Kidney capillary endothelial cell (primary cell): ENCODE measurements at regions not wholly inside any gene's neighbourhood (a gene's known extent, or its start where the extent isn't known, plus 50 kb on each side); places are given as distances from the start of the nearest gene placed in this dataset.

ENCODE experiments used
- DNase-seq: peaks from one replicate; pipeline ENCODE4 v3.0.0-alpha.2; 2018; ENCODE audit warnings: low spot score

DNA sequence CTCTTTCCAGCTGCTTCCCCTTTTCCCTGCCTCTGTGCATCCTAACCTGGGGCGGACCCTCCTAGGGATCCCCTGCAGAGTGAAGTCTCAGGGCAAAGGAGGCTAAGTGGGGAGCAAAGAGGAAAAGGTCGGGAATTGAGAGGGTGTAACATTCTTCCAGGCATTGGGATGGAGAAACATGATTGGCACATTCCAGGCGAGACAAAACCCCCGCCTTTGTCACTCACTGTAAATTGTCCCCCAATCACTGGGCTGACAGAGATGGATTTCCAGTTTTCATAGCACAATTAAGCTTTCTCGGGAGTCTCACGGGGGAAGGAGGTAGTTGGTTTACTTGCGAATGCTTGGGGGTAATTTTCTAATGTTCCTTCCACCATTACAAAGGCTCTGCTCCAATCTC lies 74.9 kb downstream of the MIAT start:
- DNase-seq = no peak

- DNase-seq = peak; percentile 48
Observed at GRCh38 chr22:26734339-26735018, 77.1 kb downstream of the MIAT start.

DNA sequence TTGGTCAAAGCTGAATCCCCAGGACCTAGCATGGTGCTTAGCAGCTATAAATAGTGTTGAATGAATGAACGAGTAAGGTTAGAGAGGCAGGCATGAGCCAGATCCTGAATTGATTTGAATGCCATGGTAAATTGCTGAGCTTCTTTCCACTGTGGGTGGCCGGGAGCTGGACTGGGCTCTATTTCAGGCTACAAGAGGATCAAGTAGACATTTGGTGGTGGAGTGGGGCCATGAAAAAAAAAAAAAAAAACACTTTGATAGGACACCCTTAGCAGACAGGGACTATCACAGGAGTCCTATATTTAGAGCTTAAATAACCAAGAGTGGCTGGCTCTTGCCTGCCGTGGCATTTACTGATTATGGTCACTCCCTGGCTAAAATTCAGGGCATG lies 77.6 kb downstream of the MIAT start:
- DNase-seq = no peak

DNA sequence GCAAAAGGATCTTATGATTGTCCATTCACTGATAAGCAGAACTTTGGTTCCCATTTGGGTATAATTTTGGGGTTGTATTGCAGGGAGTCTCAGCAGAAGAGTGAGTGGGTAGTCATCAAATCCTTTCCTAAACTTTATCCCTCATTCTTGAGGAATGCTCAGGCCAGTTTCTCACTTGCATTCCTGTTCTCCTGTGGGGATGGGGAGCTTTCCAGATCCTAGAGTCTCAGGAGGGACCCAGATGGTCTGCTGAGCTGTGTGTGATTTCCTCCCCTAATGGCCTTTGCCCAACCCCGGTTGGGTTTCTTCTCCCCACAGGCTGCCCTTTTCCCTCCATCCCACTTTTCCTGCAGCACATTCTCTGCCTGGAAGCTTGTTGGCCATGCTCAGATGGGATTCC lies 79.9 kb downstream of the MIAT start:
- DNase-seq = no peak

DNA sequence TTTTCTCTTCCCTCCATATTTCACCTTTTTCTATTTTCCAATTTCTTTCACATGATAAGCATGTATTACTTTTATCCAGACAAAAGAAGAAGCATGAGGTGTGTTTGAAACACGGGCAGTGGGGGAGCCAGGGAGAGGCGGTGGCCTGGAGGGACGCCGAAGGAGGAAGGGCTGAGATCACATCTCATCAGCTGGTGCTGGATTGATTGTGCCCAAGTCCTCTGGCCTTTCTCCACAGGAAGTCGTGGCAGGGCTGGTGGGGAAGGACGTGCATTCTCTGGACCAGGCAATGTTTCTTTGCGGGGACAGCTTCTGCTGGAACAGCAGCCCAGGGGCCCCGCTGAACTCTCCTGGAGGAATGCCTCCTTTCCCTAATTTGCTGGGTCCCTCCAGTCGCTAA lies 82.9 kb downstream of the MIAT start:
- peak; percentile 51 for DNase-seq

DNA sequence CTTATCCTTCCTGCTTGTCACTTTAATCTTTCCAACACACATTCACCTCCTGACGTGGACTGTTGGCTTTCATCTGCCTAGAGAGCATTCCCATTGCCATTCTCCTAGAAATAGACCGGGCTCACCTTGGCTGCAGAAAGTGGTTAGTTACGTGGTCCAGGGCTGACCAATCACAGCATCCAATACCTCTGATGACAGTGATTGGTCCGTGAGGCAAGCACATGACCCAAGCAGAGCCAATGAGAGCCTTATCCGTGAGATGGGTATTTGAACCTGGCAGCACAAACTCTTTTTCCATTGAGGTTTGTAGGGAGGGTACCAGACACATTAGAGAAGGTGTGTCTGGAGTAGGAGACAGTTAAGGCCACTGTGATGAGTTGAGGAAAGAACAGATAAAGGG lies 85.8 kb downstream of the MIAT start:
- no peak for DNase-seq

GRCh38 chr22:26744892-26745808 lies 87.8 kb downstream of the MIAT start:
- no peak for DNase-seq

- no peak for DNase-seq
Observed at GRCh38 chr22:26746311-26746710, 88.9 kb downstream of the MIAT start.

DNA sequence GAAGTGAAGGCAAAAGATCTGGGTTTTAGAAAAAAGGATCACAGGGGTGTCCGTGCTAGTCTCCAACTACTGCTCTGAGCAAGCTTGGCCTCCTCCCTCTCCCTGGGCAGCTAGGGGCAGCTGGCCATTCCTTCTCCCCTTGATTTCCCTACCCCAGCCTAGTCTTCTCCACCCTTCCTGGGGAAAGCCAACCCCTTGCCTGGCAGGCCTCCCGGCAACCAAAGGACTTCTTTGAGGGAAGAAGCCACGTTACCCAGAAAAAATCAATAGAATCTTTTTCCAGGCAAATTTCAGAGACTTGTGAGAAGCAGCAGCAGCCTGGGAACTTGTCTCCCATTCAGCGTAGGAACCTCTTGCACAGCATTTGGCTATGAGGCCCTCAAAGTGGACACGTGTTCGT lies 91.5 kb downstream of the MIAT start:
- DNase-seq = no peak

DNA sequence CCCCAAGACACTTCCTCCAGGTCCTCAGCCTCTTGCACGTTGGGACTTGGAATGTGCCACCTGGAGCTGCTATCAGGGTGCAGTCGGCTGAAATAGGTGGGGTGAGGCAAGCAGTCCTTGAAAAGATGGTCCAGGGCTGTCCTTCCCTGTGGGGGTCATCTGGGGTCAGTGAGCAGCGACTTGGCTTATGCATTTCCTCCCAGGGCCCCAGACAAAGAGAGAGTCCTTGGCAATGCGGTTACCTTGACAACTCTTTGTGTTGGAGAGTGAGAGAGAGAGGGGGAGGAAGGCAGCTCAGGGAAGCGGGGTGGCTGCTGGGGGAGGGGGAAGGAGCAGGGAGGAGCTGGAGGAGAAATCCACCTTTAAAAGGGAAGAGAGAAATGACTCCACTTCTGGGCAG lies 93.8 kb downstream of the MIAT start:
- DNase-seq = peak; percentile 90

DNA sequence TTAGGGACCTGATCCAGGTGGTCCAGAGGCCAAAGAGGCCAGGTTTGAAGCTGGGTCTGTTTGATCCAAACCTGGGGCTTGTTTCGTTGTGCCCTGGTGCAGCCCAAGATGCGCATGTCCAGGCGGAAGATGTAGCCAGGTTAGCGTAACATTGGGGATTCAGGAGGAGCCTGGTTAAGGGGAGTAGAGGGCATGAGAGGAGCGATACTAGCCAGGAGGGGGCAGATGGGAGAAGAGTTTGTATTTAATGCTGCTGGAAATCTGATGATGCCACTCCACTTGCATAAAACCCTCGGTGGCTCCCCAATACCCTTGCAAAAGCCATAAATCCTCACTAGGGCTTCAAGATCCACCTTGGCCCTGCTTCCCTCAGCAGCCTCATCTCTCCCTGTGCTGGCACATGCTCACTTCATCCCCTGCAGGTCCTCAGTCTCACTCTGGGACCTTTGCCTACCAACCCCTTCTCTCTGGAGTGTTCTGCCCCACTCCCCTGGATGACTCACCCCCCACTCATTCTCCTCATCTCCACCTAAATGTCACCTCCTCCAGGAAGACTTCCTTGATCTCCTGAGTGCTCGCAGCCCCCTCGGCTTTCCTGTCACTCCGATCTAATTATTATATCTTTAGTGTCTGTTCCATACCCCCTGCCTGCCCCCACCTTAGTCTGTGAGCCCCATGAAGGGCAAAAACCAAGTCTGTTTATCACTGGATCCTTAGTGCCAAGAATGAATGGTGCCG lies 95.9 kb downstream of the MIAT start:
- DNase-seq = no peak

- peak; percentile 52 for DNase-seq
Observed at GRCh38 chr22:26756675-26757293, 99.4 kb downstream of the MIAT start.

- no peak for DNase-seq
Observed at GRCh38 chr22:26757496-26757895, 100.1 kb downstream of the MIAT start.

DNA sequence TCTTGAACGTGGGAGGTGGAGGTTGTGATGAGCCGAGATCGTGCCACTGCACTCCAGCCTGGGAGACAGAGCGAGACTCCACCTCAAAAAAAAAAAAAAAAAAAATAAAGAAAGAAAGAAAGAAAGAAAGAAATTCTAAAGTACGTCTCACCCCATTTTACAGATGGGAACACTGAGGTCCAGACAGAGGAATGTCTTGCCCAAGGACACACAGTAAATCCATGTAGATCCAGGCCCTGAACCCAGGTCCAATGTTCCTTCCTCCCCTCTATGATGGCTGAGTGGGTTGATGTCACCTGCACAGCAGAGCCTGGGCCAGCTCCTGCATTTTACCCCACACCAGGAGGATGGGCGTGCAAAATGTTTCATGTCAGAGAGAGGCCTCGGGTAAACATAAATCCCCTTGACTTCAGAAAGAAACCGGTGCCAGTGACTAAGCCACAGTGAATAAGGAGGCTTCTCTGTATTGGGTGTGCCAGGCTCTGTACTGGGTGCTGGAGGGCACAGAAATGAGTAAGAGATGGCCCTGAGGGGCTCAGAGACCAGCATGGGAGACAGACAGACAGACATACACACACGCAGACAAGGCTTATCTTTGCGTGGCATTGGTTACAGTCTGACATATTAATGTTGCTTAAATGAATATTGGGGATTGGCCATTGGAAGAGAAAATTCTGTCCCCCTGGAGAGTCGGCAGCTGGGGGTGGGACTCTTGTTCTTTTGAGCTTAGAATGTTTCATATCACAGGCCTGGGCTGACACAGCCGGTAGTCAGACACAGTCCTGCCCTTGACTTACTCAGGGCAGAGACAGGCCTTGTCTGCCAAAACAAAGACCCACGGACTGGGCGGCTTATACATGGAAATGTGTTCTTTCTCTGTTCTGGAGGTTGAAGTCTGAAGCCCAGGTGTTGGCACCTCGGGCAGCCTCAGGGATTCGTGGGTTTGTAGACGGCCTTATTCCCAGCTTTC lies 105.4 kb downstream of the MIAT start:
- DNase-seq = no peak

GRCh38 chr22:26763633-26764361 lies 106.4 kb downstream of the MIAT start:
- DNase-seq = peak; percentile 19

DNA sequence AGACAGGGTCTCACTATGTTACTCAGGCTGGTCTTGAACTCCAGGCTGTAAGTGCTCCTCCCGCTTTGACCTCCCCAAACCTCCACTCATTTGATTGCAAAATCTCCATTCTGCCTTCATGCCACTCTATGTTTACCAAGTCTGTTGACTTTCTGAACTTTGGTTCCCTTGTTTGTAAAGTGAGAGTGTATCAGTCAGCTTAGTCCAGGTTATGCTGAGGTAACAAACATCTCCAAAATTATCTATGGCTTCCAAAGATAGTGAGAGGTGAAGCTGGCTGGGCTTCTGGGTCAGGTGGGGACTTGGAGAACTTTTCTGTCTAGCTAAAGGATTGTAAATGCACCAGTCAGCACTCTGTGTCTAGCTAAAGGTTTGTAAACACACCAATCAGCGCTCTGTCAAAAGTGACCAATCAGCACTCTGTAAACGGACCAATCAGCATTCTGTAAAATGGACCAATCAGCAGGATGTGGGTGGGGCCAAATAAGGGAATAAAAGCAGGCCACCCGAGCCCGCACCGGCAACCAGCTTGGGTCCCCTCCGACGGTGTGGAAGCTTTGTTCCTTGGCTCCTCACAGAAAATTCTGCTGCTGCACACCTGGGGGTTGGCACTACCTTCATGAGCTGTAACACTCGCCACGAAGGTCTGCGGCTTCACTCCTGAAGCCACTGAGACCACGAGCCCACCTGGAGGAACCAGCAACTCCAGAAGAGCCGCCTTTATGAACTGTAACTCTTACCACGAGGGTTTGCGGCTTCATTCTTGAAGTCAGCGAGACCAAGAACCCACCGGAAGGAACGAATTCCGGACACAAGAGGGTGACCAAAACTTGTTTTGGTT lies 109.3 kb downstream of the MIAT start:
- DNase-seq = no peak

DNA sequence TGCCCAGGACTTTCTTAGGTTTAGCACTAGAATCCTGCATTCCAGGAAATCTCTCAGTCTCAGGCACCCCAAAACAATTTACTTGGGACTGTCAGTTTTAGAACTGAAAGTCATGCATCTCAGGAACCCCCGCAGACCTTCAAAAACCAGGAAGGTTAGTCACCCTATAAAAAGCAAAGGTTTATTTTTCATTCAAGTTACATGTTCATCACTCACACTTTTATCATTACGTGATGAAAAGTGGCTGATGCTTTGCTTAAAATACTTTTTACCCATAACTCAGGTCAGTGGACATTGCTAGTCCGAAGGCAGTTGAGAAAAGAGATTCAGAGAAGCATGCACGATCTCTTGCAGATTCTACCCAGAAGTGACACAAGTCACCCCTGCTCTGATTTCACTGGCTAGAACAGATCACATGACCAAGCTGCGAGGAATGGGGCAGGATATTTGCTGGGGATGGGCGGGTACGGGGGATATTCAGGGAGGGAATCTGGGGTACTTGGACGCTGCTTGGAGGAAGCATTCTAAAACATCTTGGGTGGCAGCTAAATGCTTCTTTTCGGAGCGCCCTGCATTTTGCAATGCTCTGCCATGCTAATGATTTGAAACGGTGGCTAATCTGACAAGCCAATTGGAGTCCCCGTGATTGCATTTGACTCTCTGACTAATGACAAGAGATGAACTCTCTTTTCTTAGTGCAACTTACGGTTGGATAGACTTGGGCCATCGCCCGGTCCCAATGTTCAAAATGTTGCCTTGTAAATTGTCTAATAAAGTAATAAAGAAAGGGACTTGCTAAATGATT lies 110.2 kb downstream of the MIAT start:
- no peak for DNase-seq

- DNase-seq = no peak
Observed at GRCh38 chr22:26768156-26768515, 110.7 kb downstream of the MIAT start.

DNA sequence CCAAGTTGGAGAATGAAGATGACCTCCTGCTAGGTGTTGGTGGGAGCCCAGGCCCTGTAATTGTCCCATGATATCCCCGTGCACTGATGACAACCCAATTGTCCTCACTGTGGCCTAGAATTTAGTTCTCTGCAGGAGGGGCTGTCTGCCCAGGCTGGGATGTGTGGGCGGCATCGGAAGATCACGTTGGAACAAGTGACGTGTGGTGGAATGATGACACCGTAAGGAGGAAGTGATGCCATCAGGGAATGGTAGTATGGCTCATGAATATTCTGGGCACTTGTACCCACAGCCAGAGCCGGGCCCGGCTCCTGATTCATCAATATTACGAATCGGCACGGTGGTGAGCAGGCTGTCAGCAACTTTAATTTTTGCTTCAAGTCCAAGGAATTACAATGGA lies 111.6 kb downstream of the MIAT start:
- no peak for DNase-seq
